ENCODE measurements at regions not wholly inside any gene's neighbourhood (a gene's known extent, or its start where the extent isn't known, plus 50 kb on each side); places are given as distances from the start of the nearest gene placed in this dataset.

- no peak overlapping the region for H3K4me3 ChIP-seq (ENCODE audit: low read depth, poor library complexity, severe bottlenecking)
- intact Hi-C loops (cut with DNase I; ENCODE audit: low total_unique reads): no loop called here
- TF ChIP-seq POLR2A (IDR thresholded peaks at IDR 0.05) (no peak), CTCF (IDR thresholded peaks at IDR 0.05) (no peak)
- no peak for DNase-seq (ENCODE audit: low spot score in 2 of 2)
- WGBS, 2 donors: 64 to 67% methylated on average over 28 to 29 of the region's 29 CpGs
Observed at GRCh38 chr2:120613742-120614571, 121.7 kb upstream of the GLI2 start.

GRCh38 chr2:120614901-120615300 lies 120.8 kb upstream of the GLI2 start:
- DNase-seq (ENCODE audit: low spot score in 2 of 2): no peak
- H3K4me3 ChIP-seq (ENCODE audit: low read depth, poor library complexity, severe bottlenecking): no peak overlapping the region
- WGBS, 2 donors: 92 to 98% methylated on average over 13 of the region's 13 CpGs
- intact Hi-C loops (cut with DNase I; ENCODE audit: low total_unique reads): no loop called here
- TF ChIP-seq POLR2A (IDR thresholded peaks at IDR 0.05) (no peak), CTCF (IDR thresholded peaks at IDR 0.05) (no peak)

DNA sequence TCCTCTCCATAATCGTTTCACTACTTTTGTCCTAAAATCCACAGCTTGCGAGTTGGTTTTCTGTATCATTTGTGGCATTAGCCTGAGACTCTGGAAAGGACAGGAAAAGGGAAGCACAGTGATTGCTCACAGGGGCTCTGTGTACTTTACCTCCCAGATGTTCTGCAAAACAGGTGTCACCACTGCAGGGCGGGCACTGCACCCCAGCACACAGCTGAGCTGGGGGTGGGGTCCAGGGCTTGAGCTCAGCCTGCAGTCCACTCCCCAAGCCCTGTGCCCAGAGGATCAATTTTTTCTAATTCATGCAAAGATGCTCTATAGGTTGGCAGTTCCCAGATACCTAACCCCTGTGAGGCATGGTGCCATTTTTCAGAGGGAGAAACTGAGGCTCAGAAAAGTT lies 119.4 kb upstream of the GLI2 start:
- TF ChIP-seq CTCF (IDR thresholded peaks at IDR 0.05) (no peak), POLR2A (IDR thresholded peaks at IDR 0.05) (no peak)
- 86 to 88% methylated on average over 3 of the region's 3 CpGs for WGBS, 2 donors
- intact Hi-C loops (cut with DNase I; ENCODE audit: low total_unique reads): no loop called here
- no peak overlapping the region for H3K4me3 ChIP-seq (ENCODE audit: low read depth, poor library complexity, severe bottlenecking)
- no peak for DNase-seq (ENCODE audit: low spot score in 2 of 2)

DNA sequence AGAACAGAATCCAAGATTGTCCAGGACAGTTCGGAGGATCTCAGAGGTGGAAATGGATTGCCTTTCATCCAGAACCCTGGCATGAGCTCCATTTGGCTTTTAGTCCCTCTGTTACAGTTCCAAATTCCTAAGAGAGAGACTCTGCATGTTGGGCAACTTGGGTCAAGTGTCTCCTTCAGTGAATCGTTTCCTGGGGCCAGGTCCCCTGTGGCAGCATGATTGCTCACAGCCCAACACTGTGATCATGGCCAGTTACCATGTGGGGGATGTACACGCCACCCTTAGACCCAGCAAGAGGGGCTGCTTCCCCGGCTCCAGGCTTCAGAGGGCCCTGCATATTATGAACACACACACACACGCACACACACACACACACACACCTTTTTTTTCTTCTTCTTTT lies 118.6 kb upstream of the GLI2 start:
- intact Hi-C loops (cut with DNase I; ENCODE audit: low total_unique reads): no loop called here
- WGBS, 2 donors: 65 to 72% methylated on average over 5 of the region's 5 CpGs
- no peak for DNase-seq (ENCODE audit: low spot score in 2 of 2)
- H3K4me3 ChIP-seq (ENCODE audit: low read depth, poor library complexity, severe bottlenecking): no peak overlapping the region
- TF ChIP-seq CTCF (IDR thresholded peaks at IDR 0.05) (no peak), POLR2A (IDR thresholded peaks at IDR 0.05) (no peak)

DNA sequence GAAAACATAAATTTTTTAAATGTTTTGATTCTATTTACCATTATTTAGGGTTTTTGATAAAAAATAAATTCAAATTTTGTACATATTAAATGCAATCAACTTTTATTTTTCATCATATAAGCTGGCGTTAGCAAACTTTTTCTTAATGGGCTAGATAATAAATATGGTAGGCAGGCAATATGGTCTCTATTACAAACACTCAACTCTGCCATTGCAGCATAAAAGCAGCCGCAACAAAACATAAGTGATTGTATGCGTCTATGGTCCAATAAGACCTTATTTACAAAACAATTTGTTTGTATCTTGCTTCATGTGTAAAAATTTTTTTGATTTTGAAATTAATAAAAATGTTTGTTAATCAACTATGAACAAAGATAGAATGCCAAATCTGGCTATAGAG lies 116.8 kb upstream of the GLI2 start:
- TF ChIP-seq CTCF (IDR thresholded peaks at IDR 0.05): no peak
- no peak for TF ChIP-seq POLR2A (IDR thresholded peaks at IDR 0.05)
- H3K4me3 ChIP-seq (ENCODE audit: low read depth, poor library complexity, severe bottlenecking): no peak overlapping the region
- whole genome bisulfite sequencing, 2 donors: 94 to 97% methylated on average over 3 of the region's 3 CpGs
- DNase-seq (ENCODE audit: low spot score in 2 of 2): no peak
- intact Hi-C loops (cut with DNase I; ENCODE audit: low total_unique reads): no loop called here

- 91 to 94% methylated on average over 4 of the region's 4 CpGs for WGBS, 2 donors
Observed at GRCh38 chr2:120619579-120619978, 116.1 kb upstream of the GLI2 start.

More at GRCh38 chr2:120619579-120619978, 116.1 kb upstream of the GLI2 start:
- DNase-seq (ENCODE audit: low spot score in 2 of 2): no peak
- H3K4me3 ChIP-seq (ENCODE audit: low read depth, poor library complexity, severe bottlenecking): no peak overlapping the region
- TF ChIP-seq POLR2A (IDR thresholded peaks at IDR 0.05) (no peak), CTCF (IDR thresholded peaks at IDR 0.05) (no peak)
- intact Hi-C loops (cut with DNase I; ENCODE audit: low total_unique reads): no loop called here
